Endodermal cell (in vitro differentiated cells): ENCODE measurements at regions not wholly inside any gene's neighbourhood (a gene's known extent, or its start where the extent isn't known, plus 50 kb on each side); places are given as distances from the start of the nearest gene placed in this dataset.

Source experiments
- DNase-seq: peaks from one replicate; pipeline ENCODE4 v3.0.0-alpha.2; 2017
- H3K27ac ChIP-seq: 2 replicates; pipeline ENCODE4 v1.5.1; 2013; ENCODE audit warnings: mild to moderate bottlenecking, low read depth, low read length, moderate library complexity
- H3K27me3 ChIP-seq: 2 replicates; pipeline ENCODE4 v1.6.1; 2013; ENCODE audit warnings: mild to moderate bottlenecking, low read length, moderate library complexity; ENCODE audit not compliant: insufficient read depth, control insufficient read depth, poor library complexity, severe bottlenecking
- H3K36me3 ChIP-seq: 2 replicates; pipeline ENCODE4 v1.7.0; 2013; ENCODE audit warnings: mild to moderate bottlenecking, low read length, moderate library complexity; ENCODE audit not compliant: control insufficient read depth, insufficient read depth
- H3K4me1 ChIP-seq: one replicate; pipeline ENCODE4 v1.7.0; 2013; ENCODE audit warnings: low read length; ENCODE audit not compliant: control insufficient read depth, insufficient read depth
- H3K4me3 ChIP-seq: 2 replicates; pipeline ENCODE4 v1.5.1; 2013; ENCODE audit warnings: mild to moderate bottlenecking, low read length, moderate library complexity
- H3K9ac ChIP-seq: 2 replicates; pipeline ENCODE4 v1.6.1; 2013; ENCODE audit warnings: mild to moderate bottlenecking, low read length, moderate library complexity; ENCODE audit not compliant: poor library complexity, severe bottlenecking; ENCODE audit errors: extremely low read depth
- H3K9me3 ChIP-seq: 2 replicates; pipeline ENCODE4 v1.6.1; 2013; ENCODE audit warnings: mild to moderate bottlenecking, low read length, moderate library complexity; ENCODE audit not compliant: control insufficient read depth
- H3K27ac Mint-ChIP-seq: 2 replicates; pipeline ENCODE4 v1.8.0; 2020; ENCODE audit warnings: mixed read lengths
- H3K27me3 Mint-ChIP-seq: 2 replicates; pipeline ENCODE4 v1.8.0; 2021; ENCODE audit warnings: mild to moderate bottlenecking, mixed read lengths; ENCODE audit not compliant: insufficient read depth
- H3K36me3 Mint-ChIP-seq: 2 replicates; pipeline ENCODE4 v1.8.0; 2020; ENCODE audit warnings: low read depth, mixed read lengths
- H3K4me1 Mint-ChIP-seq: 2 replicates; pipeline ENCODE4 v1.8.0; 2020; ENCODE audit warnings: mixed read lengths
- H3K4me3 Mint-ChIP-seq: 2 replicates; pipeline ENCODE4 v1.8.0; 2020; ENCODE audit warnings: mild to moderate bottlenecking, moderate library complexity, mixed read lengths
- H3K9me3 Mint-ChIP-seq: 2 replicates; pipeline ENCODE4 v1.8.0; 2020; ENCODE audit warnings: mild to moderate bottlenecking, mixed read lengths
- WGBS, 2 experiments: methylation state at CpG; one replicate each; pipeline versions ENCODE4 v1.1.5 to v1.1.7; 2013; ENCODE audit warnings: missing lambda C conversion rate in 2 of 2, mixed read lengths in 1 of 2; ENCODE audit not compliant: insufficient coverage in 1 of 2, insufficient read length in 1 of 2; 5-methylcytosine and 5-hydroxymethylcytosine counted together
- TF ChIP-seq, protein P1 (sequence below): fragments of 200-600 bp; sonication (generic); conservative IDR thresholded peaks from 2 replicates; pipeline ENCODE4 v1.5.0; 2021; ENCODE audit warnings: antibody characterized with exemption, mild to moderate bottlenecking

DNA sequence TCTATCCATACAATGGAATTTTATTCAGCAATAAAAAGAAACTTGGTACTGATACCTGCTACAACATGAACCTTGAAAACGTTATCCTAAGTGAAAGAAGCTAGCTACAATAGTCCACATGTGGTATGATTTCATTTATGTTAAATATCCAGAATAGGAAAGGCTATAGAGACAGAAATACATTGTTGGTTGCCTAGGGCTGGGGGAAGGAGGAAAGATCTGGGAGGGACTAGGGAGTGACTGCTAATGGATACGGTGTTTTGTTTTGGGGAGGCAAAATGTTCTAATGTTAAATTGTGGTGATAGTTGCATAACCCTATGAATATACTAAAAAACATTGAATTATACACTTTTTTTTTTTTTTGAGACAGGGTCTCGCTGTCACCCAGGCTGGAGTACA lies 141.1 kb upstream of the ARX start:
- no peak overlapping the region for H3K9ac ChIP-seq

DNA sequence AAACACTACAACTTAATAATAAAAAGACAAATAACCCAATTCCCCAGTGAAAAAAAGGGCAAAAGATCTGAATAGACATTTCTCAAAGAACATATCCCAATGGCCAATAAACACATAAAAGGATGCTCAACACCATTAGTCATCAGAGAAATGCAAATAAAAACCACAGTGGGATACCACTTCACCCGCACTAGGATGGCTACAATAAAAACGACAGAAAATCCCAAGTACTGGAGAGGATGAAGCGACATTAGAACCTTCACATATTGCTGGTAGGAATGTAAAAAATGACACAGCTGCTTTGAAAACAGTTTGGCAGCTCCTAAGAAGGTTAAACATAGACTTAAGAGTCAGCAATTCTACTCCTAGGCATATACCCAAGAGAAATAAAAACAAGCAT lies 140.6 kb upstream of the ARX start:
- no peak overlapping the region for H3K4me3 Mint-ChIP-seq
- no peaks in the 10 kb centered on the region for H3K9me3 Mint-ChIP-seq
- WGBS, 2 experiments = 44% methylated on average over 3 of the region's 3 CpGs; no CpG with 5 or more reads in 1 of the 2 experiments
- no peaks in the 10 kb centered on the region for H3K4me1 Mint-ChIP-seq
- no peaks in the 10 kb centered on the region for H3K27me3 Mint-ChIP-seq
- no peaks in the 10 kb centered on the region for H3K27me3 ChIP-seq
- TF ChIP-seq, protein P1, sequence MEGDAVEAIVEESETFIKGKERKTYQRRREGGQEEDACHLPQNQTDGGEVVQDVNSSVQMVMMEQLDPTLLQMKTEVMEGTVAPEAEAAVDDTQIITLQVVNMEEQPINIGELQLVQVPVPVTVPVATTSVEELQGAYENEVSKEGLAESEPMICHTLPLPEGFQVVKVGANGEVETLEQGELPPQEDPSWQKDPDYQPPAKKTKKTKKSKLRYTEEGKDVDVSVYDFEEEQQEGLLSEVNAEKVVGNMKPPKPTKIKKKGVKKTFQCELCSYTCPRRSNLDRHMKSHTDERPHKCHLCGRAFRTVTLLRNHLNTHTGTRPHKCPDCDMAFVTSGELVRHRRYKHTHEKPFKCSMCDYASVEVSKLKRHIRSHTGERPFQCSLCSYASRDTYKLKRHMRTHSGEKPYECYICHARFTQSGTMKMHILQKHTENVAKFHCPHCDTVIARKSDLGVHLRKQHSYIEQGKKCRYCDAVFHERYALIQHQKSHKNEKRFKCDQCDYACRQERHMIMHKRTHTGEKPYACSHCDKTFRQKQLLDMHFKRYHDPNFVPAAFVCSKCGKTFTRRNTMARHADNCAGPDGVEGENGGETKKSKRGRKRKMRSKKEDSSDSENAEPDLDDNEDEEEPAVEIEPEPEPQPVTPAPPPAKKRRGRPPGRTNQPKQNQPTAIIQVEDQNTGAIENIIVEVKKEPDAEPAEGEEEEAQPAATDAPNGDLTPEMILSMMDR = no peak
- H3K4me3 ChIP-seq = no peak overlapping the region
- H3K9me3 ChIP-seq = no peaks in the 10 kb centered on the region
- no peak overlapping the region for H3K27ac ChIP-seq
- H3K36me3 Mint-ChIP-seq = no peaks in the 10 kb centered on the region
- H3K4me1 ChIP-seq = no peaks in the 10 kb centered on the region
- no peak overlapping the region for H3K9ac ChIP-seq
- no peak for DNase-seq
- no peaks in the 10 kb centered on the region for H3K36me3 ChIP-seq
- H3K27ac Mint-ChIP-seq = no peak overlapping the region

More for the DNA sequence above, 141.1 kb upstream of the ARX start:
- no peak overlapping the region for H3K27ac ChIP-seq
- 96% methylated on average over 2 of the region's 3 CpGs; no CpG with 5 or more reads in 1 of the 2 experiments for WGBS, 2 experiments
- H3K4me1 ChIP-seq = no peaks in the 10 kb centered on the region
- no peak for DNase-seq
- Mint-ChIP-seq H3K27me3 (no peaks in the 10 kb centered on the region), H3K27ac (no peak overlapping the region), H3K9me3 (no peaks in the 10 kb centered on the region), H3K4me1 (no peaks in the 10 kb centered on the region), H3K36me3 (no peaks in the 10 kb centered on the region), H3K4me3 (no peak overlapping the region)
- TF ChIP-seq, protein P1 = no peak
- no peak overlapping the region for H3K4me3 ChIP-seq
- no peaks in the 10 kb centered on the region for H3K27me3 ChIP-seq
- no peaks in the 10 kb centered on the region for H3K36me3 ChIP-seq
- no peaks in the 10 kb centered on the region for H3K9me3 ChIP-seq

- Histone ChIP-seq H3K4me3 (no peak overlapping the region), H3K27ac (no peak overlapping the region), H3K36me3 (no peaks in the 10 kb centered on the region), H3K27me3 (no peaks in the 10 kb centered on the region), H3K4me1 (no peaks in the 10 kb centered on the region), H3K9ac (no peak overlapping the region), H3K9me3 (no peaks in the 10 kb centered on the region)
- Mint-ChIP-seq H3K9me3 (no peaks in the 10 kb centered on the region), H3K27me3 (no peaks in the 10 kb centered on the region), H3K4me1 (no peaks in the 10 kb centered on the region), H3K36me3 (no peaks in the 10 kb centered on the region), H3K27ac (no peak overlapping the region), H3K4me3 (no peak overlapping the region)
- 90% methylated on average over 3 of the region's 3 CpGs; no CpG with 5 or more reads in 1 of the 2 experiments for WGBS, 2 experiments
- DNase-seq = no peak
- TF ChIP-seq, protein P1 = no peak
Measured at GRCh38 chrX:25154168-25154567, 138.4 kb upstream of the ARX start.
